K562 (cell line): ENCODE measurements at regions not wholly inside any gene's neighbourhood (a gene's known extent, or its start where the extent isn't known, plus 50 kb on each side); places are given as distances from the start of the nearest gene placed in this dataset.
A peak's percentile ranks its signal among the peaks of the same experiment; 100 is the strongest.

ENCODE experiments used
- ATAC-seq: fragments of 200-7000 bp; cut with Tn5 transposase; 3 replicates; pipeline ENCODE4 v1.9.1; 2020; ENCODE audit warnings: moderate library complexity
- BruUV-seq: library from RNA; stranded (reverse); fragments of 400-500 nt; replicated peaks from 2 replicates; lab custom pipeline; 2021; lab: Mats Ljungman, UMichigan
- CTCF ChIA-PET: fragments of 300-600 bp; formaldehyde crosslinking; extraction: SDS; loops from one replicate; lab custom pipeline; 2021; ENCODE audit warnings: low intra/inter-chr PET ratio; lab: Yijun Ruan, JAX
- POLR2A ChIA-PET: fragments of 300-600, 350-650 bp; sonication (Branson Sonifier 250); formaldehyde crosslinking; extraction: SDS; loops from one replicate; lab custom pipeline; 2021; ENCODE audit warnings: antibody characterized with exemption, inconsistent platforms; lab: Yijun Ruan, JAX
- DNase-seq, 4 experiments: peaks; one replicate each; pipeline versions ENCODE4 v3.0.0 to v3.0.0-alpha.2; 2011 to 2018; ENCODE audit warnings: low spot score in 3 of 4, mixed read lengths in 3 of 4; ENCODE audit errors: extremely low read depth in 1 of 4
- FAIRE-seq: peaks from 2 replicates; lab custom pipeline; 2011; peaks lifted over from hg19 to GRCh38; lab: Jason Lieb, UNC
- H2AFZ ChIP-seq: 2 replicates; pipeline ENCODE4 v1.6.0; 2011; ENCODE audit warnings: low read depth, low read length, control low read depth, inconsistent platforms
- H3K27ac ChIP-seq: fragments of 200-600 bp; 3 replicates; pipeline ENCODE4 v1.8.0; 2011; ENCODE audit warnings: low read depth, mild to moderate bottlenecking, control low read depth, inconsistent platforms, low read length, moderate library complexity, mixed read lengths; ENCODE audit errors: extremely low read depth
- H3K27me3 ChIP-seq, 2 experiments: fragments of 300-600 bp in 1 of 2; 2 replicates in 1 of 2; 3 replicates in 1 of 2; pipeline versions ENCODE4 v1.6.0 to v1.8.0; 2011; ENCODE audit warnings: inconsistent platforms in 2 of 2, low read length in 2 of 2, mild to moderate bottlenecking in 1 of 2, mixed read lengths in 1 of 2, moderate library complexity in 1 of 2; ENCODE audit not compliant: control insufficient read depth in 2 of 2, insufficient read depth in 2 of 2
- H3K36me3 ChIP-seq: fragments of 300-600 bp; 3 replicates; pipeline ENCODE4 v1.8.0; 2011; ENCODE audit warnings: mild to moderate bottlenecking, low read length, inconsistent platforms; ENCODE audit not compliant: control insufficient read depth, insufficient read depth
- H3K4me1 ChIP-seq, 2 experiments: fragments of 200-600 bp in 1 of 2; replicated peaks in 1 of 2; 2 replicates in 1 of 2; 3 replicates in 1 of 2; pipeline versions ENCODE4 v1.5.1 to v1.8.0; 2011; ENCODE audit warnings: inconsistent platforms in 2 of 2, low read length in 2 of 2, mild to moderate bottlenecking in 1 of 2, mixed read lengths in 1 of 2, moderate library complexity in 1 of 2; ENCODE audit not compliant: control insufficient read depth in 2 of 2, insufficient read depth in 2 of 2
- H3K4me2 ChIP-seq: 2 replicates; pipeline ENCODE4 v1.6.1; 2011; ENCODE audit warnings: low read length, control low read depth, inconsistent platforms, mixed read lengths; ENCODE audit not compliant: insufficient read depth
- H3K4me3 ChIP-seq: fragments of 200-600 bp; sonication (generic), shearing (Covaris generic); 2 replicates; pipeline ENCODE4 v1.5.1; 2016; ENCODE audit warnings: control low read depth, inconsistent platforms
- H3K79me2 ChIP-seq: fragments of 200-600 bp; 3 replicates; pipeline ENCODE4 v1.8.0; 2011; ENCODE audit warnings: low read length, inconsistent platforms; ENCODE audit not compliant: control insufficient read depth, insufficient read depth
- H3K9ac ChIP-seq, 2 experiments: 2 replicates each; pipeline versions ENCODE4 v1.6.0 to v1.6.1; 2011; ENCODE audit warnings: low read depth in 2 of 2, low read length in 2 of 2, control low read depth in 1 of 2, inconsistent platforms in 1 of 2, mild to moderate bottlenecking in 1 of 2, mixed read lengths in 1 of 2; ENCODE audit not compliant: insufficient read depth in 1 of 2
- H3K9me1 ChIP-seq: one replicate; pipeline ENCODE4 v1.6.0; 2011; ENCODE audit warnings: inconsistent platforms, mild to moderate bottlenecking, low read length, moderate library complexity; ENCODE audit not compliant: control insufficient read depth, insufficient read depth
- H3K9me3 ChIP-seq: replicated peaks from 2 replicates; pipeline ENCODE4 v1.5.1; 2011; ENCODE audit warnings: low read depth, low read length, inconsistent platforms; ENCODE audit not compliant: control insufficient read depth, insufficient read depth
- H4K20me1 ChIP-seq: replicated peaks from 2 replicates; pipeline ENCODE4 v1.6.1; 2011; ENCODE audit warnings: low read length, inconsistent platforms, mixed read lengths; ENCODE audit not compliant: control insufficient read depth, insufficient read depth
- BRD9 ChIP-seq: fragments of 450-650 bp; IDR thresholded peaks from 2 replicates; pipeline ENCODE4 v1.6.1; 2018; ENCODE audit warnings: low read depth; ENCODE audit not compliant: partially characterized antibody
- FOXJ2 ChIP-seq: fragments of 200-800 bp; sonication (Bioruptor generic); IDR thresholded peaks from 2 replicates; pipeline ENCODE4 v1.6.1; 2016; ENCODE audit warnings: missing genetic modification characterization, missing compliant biosample characterization
- KDM4B ChIP-seq, 2 experiments: fragments of 450-650 bp in 1 of 2; sonication (generic) in 1 of 2; IDR thresholded peaks; 2 replicates each; pipeline ENCODE4 v1.6.1; 2016 to 2017; ENCODE audit warnings: borderline replicate concordance in 2 of 2, antibody characterized with exemption in 1 of 2, low read depth in 1 of 2, mild to moderate bottlenecking in 1 of 2
- RBFOX2 ChIP-seq: fragments of 200-400 bp; formaldehyde crosslinking; IDR thresholded peaks from 2 replicates; pipeline ENCODE4 v1.6.1; 2017; ENCODE audit warnings: low read depth, mild to moderate bottlenecking, low read length, moderate library complexity
- SRSF1 ChIP-seq: fragments of 200-400 bp; formaldehyde crosslinking; IDR thresholded peaks from 2 replicates; pipeline ENCODE4 v1.6.1; 2017; ENCODE audit warnings: mild to moderate bottlenecking, low read depth, low read length, moderate library complexity
- TFE3 ChIP-seq: fragments of 450-650 bp; formaldehyde crosslinking; IDR thresholded peaks from 2 replicates; pipeline ENCODE4 v1.4.0; 2020; ENCODE audit warnings: mild to moderate bottlenecking, mixed read lengths
- ZNF212 ChIP-seq: fragments of 450-650 bp; formaldehyde crosslinking; IDR thresholded peaks from 2 replicates; pipeline ENCODE4 v1.4.0; 2020; ENCODE audit warnings: mild to moderate bottlenecking
- ZNF318 ChIP-seq, 2 experiments: fragments of 450-650 bp; IDR thresholded peaks; 2 replicates each; pipeline ENCODE4 v1.6.1; 2016; ENCODE audit warnings: mild to moderate bottlenecking in 2 of 2, borderline replicate concordance in 1 of 2, low read depth in 1 of 2, moderate library complexity in 1 of 2
- WGBS: fragments of 100-300 bp; shearing (Covaris generic); methylation state at CpG from one replicate; pipeline ENCODE4 v1.1.6; 2016; ENCODE audit warnings: low coverage, mixed read lengths; ENCODE audit not compliant: insufficient coverage; ENCODE audit errors: missing lambda C conversion rate; 5-methylcytosine and 5-hydroxymethylcytosine counted together
- in situ Hi-C: fragments of 300-500 bp; cut with MboI; formaldehyde crosslinking; loops from 4 replicates; pipeline ENCODE4 v1.15.0; 2018; ENCODE audit warnings: inconsistent platforms, mixed read lengths
- intact Hi-C: fragments of 100-400 bp; cut with micrococcal nuclease; formaldehyde crosslinking; loops from 2 replicates; pipeline ENCODE4 v1.14.2; 2022

GRCh38 chr18:43777636-43778304, 500.5 kb upstream of the SYT4 start (continued):
- TF ChIP-seq KDM4B (IDR thresholded peaks at IDR 0.05; ENCODE audit: borderline replicate concordance in 2 of 2, low read depth in 1 of 2) (no peak), ZNF212 (no peak)

GRCh38 chr18:43780782-43781340, 503.6 kb upstream of the SYT4 start:
- Histone ChIP-seq H3K9me3 (no peaks in the 10 kb centered on the region), H3K4me1 (no peaks in the 10 kb centered on the region)
- in situ Hi-C loops, result no loop called here
- no peak for FAIRE-seq
- CTCF ChIA-PET, result no interaction called here
- TF ChIP-seq ZNF318 (IDR thresholded peaks at IDR 0.05; ENCODE audit: borderline replicate concordance in 1 of 2, low read depth in 1 of 2) (no peak), TFE3 (CRISPR knock-in tag) (peak; percentile 84), FOXJ2 (tag) (no peak), SRSF1 (no peak), RBFOX2 (no peak), BRD9 (no peak)
- TF ChIP-seq, all 486 proteins: peak for 1
- intact Hi-C loops, result no loop called here
- BruUV-seq, result no TSS peak
- H2AFZ ChIP-seq, result no peak overlapping the region
- ATAC-seq, result no peak
- H3K9me1 ChIP-seq, result no peaks in the 10 kb centered on the region
- H3K27ac ChIP-seq, result no peak overlapping the region
- no peak overlapping the region for H3K4me2 ChIP-seq
- H3K4me3 ChIP-seq, result no peak overlapping the region
- H3K9ac ChIP-seq, result no peak overlapping the region
- H4K20me1 ChIP-seq, result no peaks in the 10 kb centered on the region
- POLR2A ChIA-PET, result no interaction called here
- H3K27me3 ChIP-seq, result no peaks in the 10 kb centered on the region
- no peaks in the 10 kb centered on the region for H3K79me2 ChIP-seq
- WGBS, result 0% methylated on average over 2 of the region's 2 CpGs
- DNase-seq, result no peak
- H3K36me3 ChIP-seq, result no peaks in the 10 kb centered on the region
